Breast epithelium (tissue), 4 donors: ENCODE measurements at regions not wholly inside any gene's neighbourhood (a gene's known extent, or its start where the extent isn't known, plus 50 kb on each side); places are given as distances from the start of the nearest gene placed in this dataset.

Experiments used
- DNase-seq, 2 donors: peaks; one replicate each; pipeline ENCODE4 v3.0.0-alpha.2; 2019; ENCODE audit warnings: low spot score in 2 of 2
- H3K27ac ChIP-seq, 2 donors: fragments of 200-600 bp; sonication (generic) in 1 of 2; one replicate each; pipeline ENCODE4 v1.5.1; 2016 to 2019; ENCODE audit warnings: mild to moderate bottlenecking in 1 of 2
- H3K27me3 ChIP-seq, 2 donors: fragments of 200-600 bp; sonication (generic) in 1 of 2; one replicate each; pipeline versions ENCODE4 v1.5.1 to v1.6.0; 2017 to 2019; ENCODE audit warnings: control low read depth in 1 of 2, mild to moderate bottlenecking in 1 of 2
- H3K36me3 ChIP-seq: fragments of 200-600 bp; one replicate; pipeline ENCODE4 v1.5.1; 2019
- H3K4me1 ChIP-seq, 2 donors: fragments of 200-600 bp; sonication (generic); one replicate each; pipeline ENCODE4 v1.5.1; 2016 to 2019; ENCODE audit warnings: control low read depth in 1 of 2
- H3K4me3 ChIP-seq, 3 donors: fragments of 200-600 bp; sonication (generic); 1 replicate in 2 of 3; 2 replicates in 1 of 3; pipeline ENCODE4 v1.5.1; 2016 to 2019; ENCODE audit warnings: mild to moderate bottlenecking in 3 of 3, moderate library complexity in 2 of 3
- H3K9me3 ChIP-seq, 2 donors: fragments of 200-600 bp; sonication (generic) in 1 of 2; one replicate each; pipeline ENCODE4 v1.5.1; 2016 to 2019; ENCODE audit warnings: control low read depth in 1 of 2
- CTCF ChIP-seq, 3 donors: fragments of 450-650 bp; IDR thresholded peaks; one replicate each; pipeline ENCODE4 v1.5.1; 2016 to 2017; ENCODE audit warnings: antibody characterized with exemption in 3 of 3, mild to moderate bottlenecking in 3 of 3, moderate library complexity in 3 of 3
- POLR2A ChIP-seq: fragments of 450-650 bp; IDR thresholded peaks from one replicate; pipeline ENCODE4 v1.6.1; 2016; ENCODE audit warnings: antibody characterized with exemption, mild to moderate bottlenecking, moderate library complexity
- POLR2AphosphoS5 ChIP-seq, 3 donors: sonication (generic); formaldehyde crosslinking; IDR thresholded peaks; one replicate each; pipeline ENCODE4 v1.6.1; 2017; ENCODE audit warnings: antibody characterized with exemption in 3 of 3
- intact Hi-C: fragments of 100-400 bp; cut with DNase I; formaldehyde crosslinking; loops from one replicate; pipeline ENCODE4 v1.15.1; 2023; ENCODE audit warnings: low total_unique reads

GRCh38 chr6:167496707-167497106 lies 171.8 kb downstream of the TTLL2 start:
- no peak overlapping the region for H3K27ac ChIP-seq
- DNase-seq: no peak
- TF ChIP-seq CTCF (IDR thresholded peaks at IDR 0.05): no peak
- H3K27me3 ChIP-seq: no peaks in the 10 kb centered on the region
- H3K4me3 ChIP-seq: no peak overlapping the region
- intact Hi-C loops: no loop called here
- no peaks in the 10 kb centered on the region for H3K36me3 ChIP-seq
- H3K9me3 ChIP-seq: no peaks in the 10 kb centered on the region
- H3K4me1 ChIP-seq: no peaks in the 10 kb centered on the region

- Histone ChIP-seq H3K36me3 (no peaks in the 10 kb centered on the region), H3K4me3 (no peak overlapping the region), H3K27me3 (no peaks in the 10 kb centered on the region), H3K4me1 (no peaks in the 10 kb centered on the region), H3K9me3 (no peaks in the 10 kb centered on the region), H3K27ac (no peak overlapping the region)
- no peak for DNase-seq
- TF ChIP-seq POLR2AphosphoS5 (IDR thresholded peaks at IDR 0.05) (no peak), CTCF (IDR thresholded peaks at IDR 0.05) (no peak), POLR2A (no peak)
- intact Hi-C loops: no loop called here
These were observed 172.7 kb downstream of the TTLL2 start for GRCh38 chr6:167497428-167498056.

GRCh38 chr6:167499161-167499660 lies 174.3 kb downstream of the TTLL2 start:
- Histone ChIP-seq H3K36me3 (no peaks in the 10 kb centered on the region), H3K27ac (no peak overlapping the region), H3K9me3 (no peaks in the 10 kb centered on the region), H3K4me3 (no peak overlapping the region), H3K4me1 (no peaks in the 10 kb centered on the region), H3K27me3 (no peaks in the 10 kb centered on the region)
- no peak for TF ChIP-seq POLR2AphosphoS5 (IDR thresholded peaks at IDR 0.05)
- DNase-seq: no peak
- intact Hi-C loops: no loop called here

GRCh38 chr6:167500961-167501360 lies 176.1 kb downstream of the TTLL2 start:
- Histone ChIP-seq H3K4me1 (no peaks in the 10 kb centered on the region), H3K9me3 (no peaks in the 10 kb centered on the region), H3K27ac (no peak overlapping the region), H3K4me3 (no peak overlapping the region), H3K27me3 (no peaks in the 10 kb centered on the region), H3K36me3 (no peaks in the 10 kb centered on the region)
- intact Hi-C loops: no loop called here
- DNase-seq: no peak
- TF ChIP-seq POLR2A: no peak
- no peak for TF ChIP-seq POLR2AphosphoS5 (IDR thresholded peaks at IDR 0.05)
- TF ChIP-seq CTCF (IDR thresholded peaks at IDR 0.05): no peak

- DNase-seq: no peak
- no peak overlapping the region for H3K27ac ChIP-seq
- no peak overlapping the region for H3K4me3 ChIP-seq
- no peaks in the 10 kb centered on the region for H3K27me3 ChIP-seq
- H3K36me3 ChIP-seq: no peaks in the 10 kb centered on the region
- TF ChIP-seq POLR2AphosphoS5 (IDR thresholded peaks at IDR 0.05) (no peak), CTCF (IDR thresholded peaks at IDR 0.05) (peak in 2 of 3 donors; percentile 42 to 57), POLR2A (no peak)
- intact Hi-C loops: no loop called here
- no peaks in the 10 kb centered on the region for H3K4me1 ChIP-seq
- no peaks in the 10 kb centered on the region for H3K9me3 ChIP-seq
These were observed 177.0 kb downstream of the TTLL2 start for GRCh38 chr6:167501831-167502385.
